HG03439 (cell line): ENCODE measurements at regions not wholly inside any gene's neighbourhood (a gene's known extent, or its start where the extent isn't known, plus 50 kb on each side); places are given as distances from the start of the nearest gene placed in this dataset.

Source experiments
- ATAC-seq: cut with Tn5 transposase; IDR thresholded peaks from one replicate; pipeline ENCODE4 v1.9.1; 2021; ENCODE audit warnings: mild to moderate bottlenecking, moderate library complexity; ENCODE audit not compliant: unreplicated experiment

DNA sequence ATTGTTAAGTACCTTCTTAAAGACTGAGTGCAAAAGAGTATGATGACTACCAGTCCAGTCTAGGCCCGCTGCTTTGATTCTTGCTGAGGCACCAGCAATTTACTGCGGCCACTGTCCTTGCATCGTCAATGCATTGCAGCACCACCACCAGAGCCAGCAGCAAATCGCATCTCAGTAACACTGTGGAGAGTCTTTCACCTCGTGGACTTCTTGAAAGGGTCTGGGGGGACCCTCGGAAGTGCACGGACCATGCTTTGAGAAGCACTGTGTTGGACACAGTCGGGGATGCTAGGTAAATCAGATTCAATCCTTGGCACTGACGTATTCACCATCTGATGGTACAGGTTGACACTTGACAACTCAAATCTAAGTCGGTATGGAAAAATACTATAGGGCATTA, 493.6 kb downstream of the RPS24 start:
- ATAC-seq = no peak

DNA sequence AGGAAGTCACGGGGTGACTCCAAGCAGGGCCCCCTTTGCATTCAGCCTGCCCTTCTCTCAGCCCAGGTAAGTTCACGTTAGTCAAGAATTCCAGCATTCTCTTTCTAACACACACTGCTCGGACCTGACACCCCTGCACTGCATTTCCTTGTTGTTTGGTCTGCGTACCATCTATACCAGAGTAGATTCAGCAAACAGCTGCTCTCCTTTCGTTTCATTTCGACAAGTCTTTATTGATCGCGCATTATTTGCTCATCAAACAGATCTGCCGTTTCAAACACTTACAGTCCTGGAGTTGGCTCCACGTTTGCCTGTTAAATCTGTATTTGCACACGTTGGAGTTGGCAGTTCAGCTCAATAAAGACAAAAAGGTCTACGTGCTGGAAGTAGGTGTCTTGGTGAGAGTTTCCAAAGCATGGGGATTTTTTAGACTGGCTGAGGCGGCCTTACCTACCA, 495.1 kb downstream of the RPS24 start:
- ATAC-seq = no peak

DNA sequence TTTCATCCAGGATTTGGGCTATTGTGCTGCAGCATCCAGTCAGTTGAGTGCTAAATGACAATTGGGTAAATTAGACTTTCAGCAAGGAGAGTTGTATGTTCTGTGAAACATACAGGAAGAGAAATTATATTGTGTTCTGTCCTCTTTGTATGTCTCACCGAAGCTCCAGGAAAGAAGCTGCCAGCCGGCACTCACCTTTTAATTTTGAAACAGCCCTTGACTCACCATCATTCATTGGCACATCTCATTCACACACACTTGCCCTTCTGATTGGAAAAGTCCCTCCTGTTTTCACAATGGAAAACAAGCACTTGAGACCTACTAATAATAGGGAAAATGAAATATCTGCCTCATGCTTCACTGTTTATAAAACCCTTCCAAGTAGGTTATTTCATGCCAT, 495.6 kb downstream of the RPS24 start:
- no peak for ATAC-seq

DNA sequence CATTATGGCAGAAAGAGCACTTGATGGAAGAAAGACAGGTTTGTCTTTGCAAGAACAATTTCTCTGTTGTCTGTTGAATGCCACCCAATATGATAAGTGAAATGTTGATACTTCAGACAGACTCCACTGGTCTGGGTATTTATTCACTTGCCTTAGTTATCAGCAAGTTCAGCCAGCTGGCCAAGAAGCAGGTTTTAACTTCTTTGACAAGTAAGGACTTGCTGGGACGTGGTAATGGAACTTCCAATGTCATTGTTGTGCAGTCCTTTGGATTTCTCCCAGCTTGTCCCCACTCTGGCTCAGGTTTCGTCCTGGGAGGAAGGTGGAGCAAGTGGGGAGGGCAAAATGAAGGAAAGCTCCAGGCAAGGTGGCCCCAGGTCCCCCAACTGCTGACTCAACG, 497.4 kb downstream of the RPS24 start:
- ATAC-seq = no peak

DNA sequence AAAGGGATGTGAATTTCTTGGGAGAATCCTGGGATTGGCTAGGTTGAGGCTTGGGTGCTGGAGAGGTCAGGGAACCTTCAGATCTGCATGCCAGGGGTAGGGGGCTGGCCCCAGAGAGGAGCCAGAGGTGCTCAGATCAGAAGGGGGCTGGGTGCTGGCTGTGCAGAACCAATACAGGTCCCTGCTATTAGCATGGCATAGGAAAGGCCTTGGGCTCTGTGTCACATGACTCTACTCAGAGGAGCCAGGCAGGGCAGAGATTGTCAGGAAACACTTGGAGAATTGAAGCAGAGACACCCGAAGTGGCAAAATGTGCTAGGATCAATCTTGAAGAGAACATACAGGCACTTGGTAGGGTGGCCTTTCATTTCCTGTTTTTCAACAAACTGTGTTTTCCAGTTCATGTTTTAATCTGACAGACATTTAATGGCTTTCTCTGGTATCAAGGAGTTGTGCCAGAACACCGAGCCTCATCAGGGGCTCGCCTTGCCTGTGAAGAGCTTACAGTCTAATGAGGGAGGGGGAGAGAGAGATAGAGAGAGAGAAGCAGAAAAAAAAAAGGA, 498.9 kb downstream of the RPS24 start:
- no peak for ATAC-seq

DNA sequence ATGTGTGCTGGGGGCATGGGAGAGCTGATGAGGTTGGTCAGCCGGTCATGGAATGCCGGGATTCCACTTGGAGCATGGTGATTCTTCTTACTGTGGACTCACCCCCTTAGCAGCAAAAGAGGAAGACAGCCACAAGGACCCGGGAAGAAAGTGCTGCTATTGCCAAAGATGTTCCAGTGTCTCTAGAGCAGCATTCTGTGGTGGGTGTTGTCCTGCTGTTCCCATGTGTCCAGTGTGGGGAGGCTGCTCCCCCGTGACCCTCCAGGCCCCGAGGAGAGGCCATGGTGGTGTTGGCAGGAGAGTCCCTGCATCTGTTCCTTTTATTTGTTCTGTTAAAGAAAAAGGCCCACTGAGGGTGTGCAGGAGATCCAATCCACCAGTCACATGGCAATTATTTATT, 499.4 kb downstream of the RPS24 start:
- no peak for ATAC-seq

DNA sequence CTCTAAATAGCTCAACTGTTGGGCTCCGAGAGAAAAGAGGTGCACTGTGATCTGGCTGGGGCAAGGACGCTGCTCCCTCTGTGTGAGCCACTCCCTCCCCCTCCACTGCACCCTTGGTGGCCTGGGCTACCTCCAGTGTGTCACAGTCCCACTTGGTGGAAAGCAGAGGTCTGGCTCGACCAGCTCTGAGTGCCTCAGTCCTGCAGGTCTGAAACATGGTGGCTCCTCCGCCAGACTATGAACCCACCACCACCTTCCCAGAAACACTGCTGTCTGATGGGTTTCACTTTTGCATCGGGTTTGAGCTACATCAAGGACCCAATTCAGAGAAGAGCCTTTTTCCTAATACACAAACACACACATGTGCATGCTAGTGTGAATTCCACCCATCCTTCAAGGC, 500.1 kb downstream of the RPS24 start:
- ATAC-seq = no peak

DNA sequence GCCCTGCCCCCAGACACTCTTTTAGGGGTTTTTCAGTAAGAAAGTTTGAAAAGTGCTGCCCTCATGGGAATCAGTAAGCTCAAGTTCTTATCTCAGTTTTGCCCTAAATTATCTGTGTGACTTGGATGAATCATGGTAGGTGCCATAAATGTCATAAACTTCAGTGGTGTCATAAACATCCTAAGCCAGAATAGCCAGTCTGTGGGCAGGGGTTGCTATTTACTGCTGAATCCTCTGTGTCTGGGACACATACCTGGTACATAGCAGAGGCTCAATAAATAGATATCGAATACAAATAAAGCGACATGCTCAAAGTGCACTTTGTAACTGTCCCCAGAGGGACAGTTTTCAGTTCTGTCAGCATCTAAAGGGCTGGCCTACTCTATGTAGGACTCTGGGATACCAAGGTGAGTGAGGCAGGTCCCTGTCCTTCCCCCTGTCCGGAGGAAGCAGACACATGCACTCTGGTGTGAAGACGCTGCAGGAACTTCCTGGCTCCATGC, 502.1 kb downstream of the RPS24 start:
- no peak for ATAC-seq

DNA sequence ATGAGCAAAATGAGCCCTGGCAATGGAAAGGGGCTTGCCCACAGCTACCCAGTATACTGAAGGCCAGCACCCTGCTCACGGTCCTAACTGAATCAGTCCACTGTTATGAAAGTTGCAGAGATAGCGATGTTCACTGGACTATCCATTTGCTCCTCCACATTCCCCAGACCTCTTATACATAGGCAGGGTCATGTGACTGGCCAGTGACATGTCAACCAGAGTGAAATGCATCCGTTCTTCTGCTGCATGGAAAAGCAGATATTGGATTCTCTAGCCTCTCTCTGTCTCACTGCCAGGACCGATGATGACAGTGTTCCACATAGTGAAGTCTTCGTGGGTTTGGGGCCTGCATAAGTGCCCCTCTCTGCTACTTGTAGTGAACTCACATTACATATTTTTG, 503.4 kb downstream of the RPS24 start:
- no peak for ATAC-seq

DNA sequence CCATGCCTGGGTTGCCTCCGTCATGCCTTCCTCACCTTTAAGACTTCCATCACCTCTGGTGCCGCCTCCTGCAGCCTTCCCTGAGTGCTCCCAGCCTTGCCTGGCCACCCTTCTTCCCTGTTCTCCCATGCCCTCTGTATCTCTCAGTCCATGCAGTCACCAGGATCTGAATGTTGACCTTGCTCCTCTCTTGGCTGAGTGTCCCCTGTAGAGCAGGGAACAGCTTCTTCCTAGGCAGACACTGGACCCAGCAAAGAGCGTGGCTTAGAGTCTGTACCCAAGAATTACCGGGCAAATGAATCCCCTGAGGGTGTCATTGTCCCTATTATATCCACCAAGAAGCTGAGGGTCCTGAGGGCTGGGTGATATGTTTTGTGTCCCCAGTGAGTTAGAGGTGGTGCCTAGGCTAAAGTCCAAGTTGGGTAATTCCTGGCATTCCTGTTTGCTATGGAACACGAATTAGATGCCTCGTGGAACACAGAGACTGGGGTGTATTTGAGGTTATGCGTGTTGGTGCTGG, 505.6 kb downstream of the RPS24 start:
- ATAC-seq = no peak

DNA sequence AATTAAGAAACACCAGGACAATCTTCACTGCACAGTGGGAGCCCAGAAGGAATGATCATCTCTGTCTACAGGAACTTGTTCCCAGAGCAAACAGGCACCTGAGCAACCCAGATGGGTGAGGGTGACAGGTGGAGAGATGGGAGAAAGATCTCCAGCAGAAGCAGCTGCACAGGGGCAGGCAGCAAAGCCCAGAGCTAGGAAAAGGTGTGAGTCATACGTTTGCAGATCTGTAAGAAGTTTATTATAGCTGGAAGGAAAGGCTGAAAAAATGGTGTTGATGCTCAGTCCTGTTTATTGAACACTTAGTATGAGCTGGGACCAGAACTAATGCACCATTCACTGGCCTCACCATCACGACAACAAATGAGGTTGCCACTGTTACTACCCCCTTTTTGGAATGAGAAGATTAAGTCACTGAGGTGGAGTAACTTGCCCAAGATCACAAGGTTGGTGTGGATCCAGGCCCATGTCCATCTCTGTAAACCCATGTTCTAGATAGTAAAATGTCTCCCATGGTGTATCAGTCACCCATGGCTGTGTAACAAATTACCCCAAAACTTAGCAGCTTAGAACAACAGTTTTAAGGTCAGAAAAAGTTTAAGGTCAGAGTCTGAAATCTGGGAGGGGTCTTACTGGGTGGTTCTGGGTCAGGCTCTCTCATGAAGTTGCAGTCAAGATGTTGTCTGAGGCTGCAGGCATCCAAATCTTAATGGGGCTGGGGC, 506.9 kb downstream of the RPS24 start:
- no peak for ATAC-seq

DNA sequence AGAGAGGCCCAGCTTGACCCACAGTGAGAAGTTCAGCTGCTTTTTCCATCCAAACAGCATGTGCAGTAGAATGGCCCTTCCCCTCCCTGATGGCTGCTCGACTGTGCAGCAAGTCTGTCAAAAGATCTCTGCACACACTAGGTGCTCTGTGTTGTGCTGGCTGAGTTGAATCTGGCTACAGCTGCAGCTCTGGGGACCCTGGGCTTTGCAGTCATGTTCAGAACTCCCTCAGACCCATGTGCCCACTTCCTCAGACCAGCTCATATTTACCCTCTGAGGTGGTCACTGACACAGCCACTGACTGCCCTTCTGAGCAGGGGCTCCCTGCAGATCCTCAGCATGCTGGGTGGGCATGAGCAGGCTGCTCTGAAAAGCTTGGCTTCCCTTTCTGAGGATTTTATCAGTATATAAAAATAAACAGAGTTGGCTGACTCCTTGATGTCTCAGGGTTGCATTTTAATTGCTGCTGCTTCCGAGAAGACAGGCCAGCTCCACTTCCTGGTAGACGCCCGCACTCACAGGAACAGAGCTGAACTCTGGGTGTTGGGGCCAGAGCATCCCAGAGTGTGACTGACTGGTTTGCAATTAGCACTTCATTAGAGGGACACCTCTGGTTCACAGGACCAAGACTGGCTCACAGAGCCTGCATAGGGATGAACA, 507.9 kb downstream of the RPS24 start:
- ATAC-seq = no peak

DNA sequence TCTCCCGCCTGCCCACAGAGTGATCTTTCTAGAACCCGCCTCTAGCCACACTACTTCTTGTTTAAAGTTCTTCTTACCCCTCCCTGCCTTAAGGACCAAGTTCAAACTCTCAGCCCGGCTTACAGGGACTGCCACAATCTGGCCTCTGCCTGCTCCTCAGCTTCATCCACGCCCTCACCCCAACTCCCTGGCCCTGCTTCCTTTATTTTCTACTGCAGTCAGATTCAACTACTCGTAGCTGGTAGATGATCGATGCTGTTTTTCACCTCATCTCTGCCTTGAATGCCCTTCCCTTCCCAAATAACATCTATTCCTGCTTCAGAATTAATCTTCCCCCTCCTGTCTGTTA, 508.5 kb downstream of the RPS24 start:
- ATAC-seq = no peak

DNA sequence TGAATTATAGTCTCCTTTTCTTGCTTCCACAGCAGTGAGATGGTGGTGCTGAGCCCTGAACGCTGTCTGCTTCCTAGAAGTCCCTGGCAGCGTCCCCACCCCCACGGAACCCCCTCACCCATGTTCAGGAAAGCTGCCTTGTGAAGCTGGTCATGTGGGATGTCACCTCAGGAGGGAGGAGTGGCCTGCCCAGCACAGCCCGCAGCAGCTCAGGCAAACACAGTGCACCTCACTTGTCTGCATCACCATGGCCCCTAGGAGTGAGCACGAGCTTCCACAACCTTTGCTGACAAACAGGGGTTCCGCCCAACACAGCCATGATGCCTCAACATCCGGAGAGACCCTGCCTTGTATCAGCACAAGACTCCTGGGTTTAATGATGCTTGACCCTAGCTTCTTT, 508.9 kb downstream of the RPS24 start:
- no peak for ATAC-seq

DNA sequence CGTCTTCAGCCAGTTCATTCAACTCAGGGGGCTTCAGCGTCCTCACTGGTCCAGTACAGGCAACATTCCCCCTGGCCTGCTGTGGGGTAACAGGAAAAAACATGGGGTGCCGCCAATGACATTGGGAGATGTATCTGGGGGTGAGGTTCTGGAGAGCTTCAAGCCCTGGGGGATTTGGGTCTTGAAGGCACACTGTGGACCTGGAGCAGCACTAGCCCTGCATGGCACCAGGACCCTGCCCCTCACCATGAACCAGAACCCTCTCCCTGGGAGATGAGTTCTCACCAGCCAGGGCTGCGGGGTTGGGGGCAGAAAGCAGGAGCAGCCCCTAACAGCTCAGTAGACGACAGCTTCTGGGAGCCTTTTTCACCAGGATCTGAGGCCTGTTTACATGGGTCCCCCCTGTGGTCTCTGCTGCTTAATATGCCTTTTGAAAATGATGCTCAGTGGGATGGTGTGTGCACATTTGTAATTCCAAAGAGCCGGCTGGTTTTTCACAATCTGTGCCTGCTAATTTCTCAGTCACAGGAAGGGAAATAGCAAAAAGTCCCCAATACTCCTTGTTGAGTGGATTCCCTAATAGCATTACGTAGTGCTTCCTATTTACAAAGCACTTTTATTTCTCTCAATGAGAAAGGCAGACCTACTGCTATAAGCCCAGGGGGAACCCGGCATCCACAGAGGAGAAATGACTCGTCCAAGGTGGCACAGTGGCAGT, 509.5 kb downstream of the RPS24 start:
- ATAC-seq = no peak

DNA sequence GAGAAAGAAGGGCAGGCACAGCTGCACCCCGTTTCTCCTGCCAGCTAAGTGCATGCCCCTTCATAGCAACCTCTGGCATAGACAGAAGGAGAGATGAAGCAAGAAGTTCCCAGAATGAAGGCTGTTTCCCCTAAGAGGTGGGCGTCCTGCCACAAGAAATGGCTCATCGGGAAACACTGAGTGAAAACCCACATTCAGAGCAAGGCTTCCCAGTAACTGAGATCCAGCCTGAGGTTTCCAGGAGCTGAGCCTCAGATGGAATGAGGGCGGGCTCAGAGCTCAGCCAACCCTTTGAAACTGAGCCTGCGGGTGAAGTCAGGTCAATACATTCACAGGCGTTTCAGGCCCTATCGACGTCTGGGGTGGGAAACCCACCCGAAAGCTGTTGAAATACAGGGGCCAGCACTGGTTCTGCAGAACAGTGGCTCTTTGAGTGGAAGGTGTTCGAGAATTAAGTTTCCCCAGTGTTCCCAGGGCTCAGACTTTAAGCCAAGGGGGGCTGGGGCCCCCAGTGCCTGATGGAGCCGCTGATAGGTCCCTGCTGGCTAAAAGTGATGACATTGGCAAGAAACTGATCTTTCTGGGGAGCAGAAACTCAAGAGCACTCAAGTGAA, 510.2 kb downstream of the RPS24 start:
- no peak for ATAC-seq

DNA sequence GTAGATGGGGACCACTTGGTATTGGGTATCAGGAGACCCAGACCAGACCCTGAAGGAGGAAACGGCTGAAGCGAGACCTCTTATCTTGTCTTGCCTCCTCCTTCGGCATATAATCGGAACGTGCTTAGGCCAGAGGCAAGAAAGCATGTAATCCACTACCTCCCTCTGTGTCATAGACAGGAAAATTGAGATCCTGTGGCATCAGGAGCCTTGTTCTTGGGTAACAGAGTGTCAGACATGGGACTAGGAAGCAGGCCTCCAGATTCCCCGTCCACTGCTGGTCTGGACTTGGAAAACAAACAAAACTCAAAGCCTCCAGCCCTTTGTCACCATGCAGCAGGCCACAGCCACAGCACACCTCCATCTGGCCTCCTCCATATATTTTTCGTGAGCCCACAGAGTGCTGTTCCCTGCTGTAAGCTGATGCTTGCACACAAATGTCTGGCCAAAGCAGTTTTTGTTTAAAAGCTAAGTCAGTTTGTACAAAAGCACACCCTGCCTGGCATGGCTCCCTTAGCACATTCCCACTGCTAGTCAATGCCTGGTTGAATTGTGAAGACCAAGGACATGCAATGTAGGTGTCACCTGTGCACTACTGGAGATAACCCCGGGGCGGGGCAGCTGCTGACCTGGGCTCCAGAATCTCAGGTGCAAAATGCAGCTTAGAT, 510.9 kb downstream of the RPS24 start:
- ATAC-seq = no peak

DNA sequence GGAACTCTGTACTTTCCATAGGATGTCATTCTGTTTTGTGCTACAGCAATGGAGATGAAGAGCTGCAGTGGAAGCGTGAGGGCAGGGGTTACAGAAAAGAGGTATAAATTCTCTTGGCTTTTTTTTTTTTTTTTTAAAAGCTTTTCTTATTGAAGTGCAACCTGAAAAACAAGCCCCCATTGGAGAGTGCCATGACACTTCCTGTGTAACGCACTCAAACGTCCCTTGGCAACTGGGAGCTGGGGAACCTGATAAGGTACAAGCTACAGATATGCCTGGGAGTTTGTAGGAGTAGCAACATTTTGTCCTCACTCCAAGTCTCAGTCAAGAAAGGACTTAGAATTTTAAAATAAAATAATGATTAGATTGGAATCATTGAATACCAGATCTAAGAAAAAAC, 512.1 kb downstream of the RPS24 start:
- no peak for ATAC-seq

DNA sequence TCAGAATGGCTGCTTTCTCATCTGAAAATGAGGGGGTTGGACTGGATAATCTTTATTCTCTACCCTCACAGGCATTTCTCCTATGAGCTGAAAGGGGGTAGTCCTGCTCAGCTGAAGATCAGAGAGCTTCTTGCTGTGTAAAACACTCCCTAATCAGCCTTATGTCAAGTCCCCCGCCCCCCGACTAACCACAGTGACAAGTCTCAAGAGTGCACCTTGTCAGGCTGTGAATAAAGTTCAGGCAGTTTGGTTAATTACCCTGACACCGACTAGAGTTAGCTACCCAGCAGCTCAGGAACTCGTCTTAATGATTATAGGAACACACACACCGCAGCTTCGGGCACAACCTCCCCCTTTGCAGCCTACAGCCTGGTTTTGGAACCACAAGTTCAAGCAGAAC, 513.7 kb downstream of the RPS24 start:
- ATAC-seq = no peak

DNA sequence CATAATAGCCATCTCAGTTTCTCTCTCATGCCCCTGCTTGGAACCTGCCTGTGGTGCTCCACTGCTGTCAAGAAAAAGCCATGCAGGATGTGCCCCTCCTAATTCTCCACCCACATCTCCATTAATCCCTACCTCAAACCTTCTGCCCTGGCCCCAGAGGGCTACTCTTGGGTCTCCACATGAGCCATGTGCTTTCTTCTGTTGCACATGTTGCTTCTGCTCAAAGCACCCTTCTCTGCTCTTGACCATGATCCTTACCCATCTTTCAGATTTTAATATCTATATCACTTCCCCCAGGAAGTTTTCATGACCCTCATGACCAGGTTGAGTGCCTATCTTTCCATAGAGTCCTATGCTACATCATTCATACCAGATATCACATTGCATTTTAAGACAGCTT, 514.2 kb downstream of the RPS24 start:
- no peak for ATAC-seq

DNA sequence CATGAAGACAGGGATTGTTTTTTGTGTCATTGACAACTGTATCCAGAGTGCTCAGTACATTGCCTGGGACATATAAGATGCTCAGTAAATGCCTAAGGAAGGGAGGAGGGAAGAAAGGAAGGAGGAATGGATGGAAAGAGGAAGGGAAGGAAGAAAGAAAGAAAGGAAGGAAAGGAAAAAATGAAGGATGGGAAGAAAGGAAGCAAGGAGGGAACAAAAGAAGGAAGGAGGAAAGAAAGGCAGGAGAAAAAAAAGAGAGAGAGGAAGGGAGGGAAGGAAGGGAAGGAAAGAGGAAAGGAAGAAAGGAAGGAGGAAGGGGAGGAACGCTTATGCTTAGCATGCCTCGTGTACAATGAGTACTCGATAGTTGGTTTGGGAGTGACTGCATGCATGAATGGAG, 514.7 kb downstream of the RPS24 start:
- no peak for ATAC-seq
